WTC11 (cell line): ENCODE measurements at regions not wholly inside any gene's neighbourhood (a gene's known extent, or its start where the extent isn't known, plus 50 kb on each side); places are given as distances from the start of the nearest gene placed in this dataset.

Source experiments
- E2F5 ChIP-seq: sonication (generic); formaldehyde crosslinking; IDR thresholded peaks from 2 replicates; pipeline ENCODE4 v1.8.1; 2022; ENCODE audit warnings: mild to moderate bottlenecking, moderate library complexity, missing genetic modification reagents
- ESRRA ChIP-seq: sonication (generic); formaldehyde crosslinking; IDR thresholded peaks from 2 replicates; pipeline ENCODE4 v1.8.1; 2022; ENCODE audit warnings: mild to moderate bottlenecking, missing genetic modification reagents, borderline replicate concordance
- MYBL2 ChIP-seq: sonication (generic); formaldehyde crosslinking; IDR thresholded peaks from 2 replicates; pipeline ENCODE4 v1.8.1; 2023; ENCODE audit warnings: mild to moderate bottlenecking, moderate library complexity, missing genetic modification reagents
- NFYB ChIP-seq: sonication (generic); formaldehyde crosslinking; conservative IDR thresholded peaks from 2 replicates; pipeline ENCODE4 v1.8.0; 2022; ENCODE audit warnings: low read depth, missing genetic modification reagents
- PRDM15 ChIP-seq: sonication (generic); formaldehyde crosslinking; IDR thresholded peaks from 2 replicates; pipeline ENCODE4 v1.8.0; 2022; ENCODE audit warnings: missing genetic modification reagents
- SMAD3 ChIP-seq: sonication (generic); formaldehyde crosslinking; IDR thresholded peaks from 2 replicates; pipeline ENCODE4 v1.8.0; 2022; ENCODE audit warnings: missing genetic modification reagents, mild to moderate bottlenecking, borderline replicate concordance
- TEAD4 ChIP-seq: sonication (generic); formaldehyde crosslinking; IDR thresholded peaks from 2 replicates; pipeline ENCODE4 v1.8.0; 2022; ENCODE audit warnings: mild to moderate bottlenecking, missing genetic modification reagents
- USF2 ChIP-seq: sonication (generic); formaldehyde crosslinking; IDR thresholded peaks from 2 replicates; pipeline ENCODE4 v1.8.1; 2023; ENCODE audit warnings: mild to moderate bottlenecking, missing genetic modification reagents, moderate library complexity
- ZNF219 ChIP-seq: sonication (generic); formaldehyde crosslinking; IDR thresholded peaks from 2 replicates; pipeline ENCODE4 v1.8.0; 2023; ENCODE audit warnings: missing genetic modification reagents, mild to moderate bottlenecking, borderline replicate concordance
- ZNF396 ChIP-seq: fragments of 250-450 bp; sonication (Bioruptor Pico); IDR thresholded peaks from 2 replicates; pipeline ENCODE4 v1.8.0; 2021; ENCODE audit warnings: mild to moderate bottlenecking, moderate library complexity, borderline replicate concordance
- ZNF416 ChIP-seq: fragments of 250-450 bp; sonication (Bioruptor Pico); IDR thresholded peaks from 2 replicates; pipeline ENCODE4 v1.9.0; 2021; ENCODE audit warnings: mild to moderate bottlenecking, inconsistent platforms
- ZNF425 ChIP-seq: fragments of 250-450 bp; sonication (Bioruptor Pico); conservative IDR thresholded peaks from 2 replicates; pipeline ENCODE4 v1.9.0; 2021; ENCODE audit warnings: mild to moderate bottlenecking
- TF ChIP-seq, protein P1 (sequence below): fragments of 250-450 bp; sonication (Bioruptor Pico); IDR thresholded peaks from 2 replicates; pipeline ENCODE4 v1.9.0; 2021; ENCODE audit warnings: mild to moderate bottlenecking, borderline replicate concordance
- TF ChIP-seq, protein P2 (sequence below): sonication (generic); formaldehyde crosslinking; IDR thresholded peaks from 2 replicates; pipeline ENCODE4 v1.8.1; 2022; ENCODE audit warnings: mild to moderate bottlenecking, missing genetic modification reagents, moderate library complexity, borderline replicate concordance
- TF ChIP-seq, protein P3 (sequence below): fragments of 250-450 bp; sonication (Bioruptor Pico); IDR thresholded peaks from 2 replicates; pipeline ENCODE4 v1.9.0; 2021; ENCODE audit warnings: moderate library complexity, mild to moderate bottlenecking, inconsistent platforms, borderline replicate concordance

DNA sequence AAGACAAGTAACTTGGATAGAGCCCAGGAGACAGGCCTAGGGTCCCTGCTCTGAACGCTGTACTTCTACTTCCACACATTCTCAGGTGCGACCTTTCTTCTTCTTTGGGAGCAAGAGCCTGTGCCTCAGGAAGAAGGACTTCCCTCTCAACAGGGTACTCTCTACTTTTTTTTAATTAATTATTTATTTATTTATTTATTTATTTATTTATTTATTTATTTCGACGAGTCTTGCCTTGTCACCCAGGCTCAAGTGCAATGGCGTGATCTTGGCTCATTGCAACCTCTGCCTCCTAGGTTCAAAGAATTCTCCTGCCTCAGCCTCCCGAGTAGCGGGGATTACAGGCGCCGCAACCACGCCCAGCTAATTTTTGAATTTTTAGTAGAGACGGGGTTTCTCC lies 361.6 kb downstream of the FAM72C start (continued):
- TF ChIP-seq PRDM15 (no peak), ZNF416 (CRISPR knock-in tag) (no peak), MYBL2 (no peak), ZNF396 (no peak), E2F5 (CRISPR knock-in tag) (no peak), ESRRA (no peak), USF2 (CRISPR knock-in tag) (no peak), SMAD3 (no peak), ZNF219 (CRISPR knock-in tag) (no peak), ZNF425 (CRISPR knock-in tag) (no peak), TEAD4 (no peak), NFYB (CRISPR knock-in tag) (no peak)
- TF ChIP-seq, protein P1, sequence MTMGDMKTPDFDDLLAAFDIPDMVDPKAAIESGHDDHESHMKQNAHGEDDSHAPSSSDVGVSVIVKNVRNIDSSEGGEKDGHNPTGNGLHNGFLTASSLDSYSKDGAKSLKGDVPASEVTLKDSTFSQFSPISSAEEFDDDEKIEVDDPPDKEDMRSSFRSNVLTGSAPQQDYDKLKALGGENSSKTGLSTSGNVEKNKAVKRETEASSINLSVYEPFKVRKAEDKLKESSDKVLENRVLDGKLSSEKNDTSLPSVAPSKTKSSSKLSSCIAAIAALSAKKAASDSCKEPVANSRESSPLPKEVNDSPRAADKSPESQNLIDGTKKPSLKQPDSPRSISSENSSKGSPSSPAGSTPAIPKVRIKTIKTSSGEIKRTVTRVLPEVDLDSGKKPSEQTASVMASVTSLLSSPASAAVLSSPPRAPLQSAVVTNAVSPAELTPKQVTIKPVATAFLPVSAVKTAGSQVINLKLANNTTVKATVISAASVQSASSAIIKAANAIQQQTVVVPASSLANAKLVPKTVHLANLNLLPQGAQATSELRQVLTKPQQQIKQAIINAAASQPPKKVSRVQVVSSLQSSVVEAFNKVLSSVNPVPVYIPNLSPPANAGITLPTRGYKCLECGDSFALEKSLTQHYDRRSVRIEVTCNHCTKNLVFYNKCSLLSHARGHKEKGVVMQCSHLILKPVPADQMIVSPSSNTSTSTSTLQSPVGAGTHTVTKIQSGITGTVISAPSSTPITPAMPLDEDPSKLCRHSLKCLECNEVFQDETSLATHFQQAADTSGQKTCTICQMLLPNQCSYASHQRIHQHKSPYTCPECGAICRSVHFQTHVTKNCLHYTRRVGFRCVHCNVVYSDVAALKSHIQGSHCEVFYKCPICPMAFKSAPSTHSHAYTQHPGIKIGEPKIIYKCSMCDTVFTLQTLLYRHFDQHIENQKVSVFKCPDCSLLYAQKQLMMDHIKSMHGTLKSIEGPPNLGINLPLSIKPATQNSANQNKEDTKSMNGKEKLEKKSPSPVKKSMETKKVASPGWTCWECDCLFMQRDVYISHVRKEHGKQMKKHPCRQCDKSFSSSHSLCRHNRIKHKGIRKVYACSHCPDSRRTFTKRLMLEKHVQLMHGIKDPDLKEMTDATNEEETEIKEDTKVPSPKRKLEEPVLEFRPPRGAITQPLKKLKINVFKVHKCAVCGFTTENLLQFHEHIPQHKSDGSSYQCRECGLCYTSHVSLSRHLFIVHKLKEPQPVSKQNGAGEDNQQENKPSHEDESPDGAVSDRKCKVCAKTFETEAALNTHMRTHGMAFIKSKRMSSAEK (CRISPR knock-in tag), result no peak
- TF ChIP-seq, protein P2, sequence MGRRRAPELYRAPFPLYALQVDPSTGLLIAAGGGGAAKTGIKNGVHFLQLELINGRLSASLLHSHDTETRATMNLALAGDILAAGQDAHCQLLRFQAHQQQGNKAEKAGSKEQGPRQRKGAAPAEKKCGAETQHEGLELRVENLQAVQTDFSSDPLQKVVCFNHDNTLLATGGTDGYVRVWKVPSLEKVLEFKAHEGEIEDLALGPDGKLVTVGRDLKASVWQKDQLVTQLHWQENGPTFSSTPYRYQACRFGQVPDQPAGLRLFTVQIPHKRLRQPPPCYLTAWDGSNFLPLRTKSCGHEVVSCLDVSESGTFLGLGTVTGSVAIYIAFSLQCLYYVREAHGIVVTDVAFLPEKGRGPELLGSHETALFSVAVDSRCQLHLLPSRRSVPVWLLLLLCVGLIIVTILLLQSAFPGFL (CRISPR knock-in tag), result no peak
- TF ChIP-seq, protein P3, sequence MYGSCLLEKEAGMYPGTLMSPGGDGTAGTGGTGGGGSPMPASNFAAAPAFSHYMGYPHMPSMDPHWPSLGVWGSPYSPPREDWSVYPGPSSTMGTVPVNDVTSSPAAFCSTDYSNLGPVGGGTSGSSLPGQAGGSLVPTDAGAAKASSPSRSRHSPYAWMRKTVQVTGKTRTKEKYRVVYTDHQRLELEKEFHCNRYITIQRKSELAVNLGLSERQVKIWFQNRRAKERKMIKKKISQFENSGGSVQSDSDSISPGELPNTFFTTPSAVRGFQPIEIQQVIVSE (CRISPR knock-in tag), result no peak
